Naive thymus-derived CD8-positive, alpha-beta T cell (primary cell): ENCODE measurements at regions not wholly inside any gene's neighbourhood (a gene's known extent, or its start where the extent isn't known, plus 50 kb on each side); places are given as distances from the start of the nearest gene placed in this dataset.

Experiments
- ATAC-seq, 2 donors: fragments of 150-1000 bp; cut with Tn5 transposase in 1 of 2; sonication (Bioruptor Pico), chemical (Tn5 transposase) in 1 of 2; 1 replicate in 1 of 2; 2 replicates in 1 of 2; pipeline ENCODE4 v1.10.0; 2021; ENCODE audit warnings: mild to moderate bottlenecking in 2 of 2, moderate library complexity in 2 of 2
- POLR2A ChIA-PET: fragments of 350-600 bp; sonication (Branson Sonifier 250); formaldehyde crosslinking; loops from one replicate; lab custom pipeline; 2021; ENCODE audit warnings: antibody characterized with exemption; lab: Charles Lee
- DNase-seq, 10 donors: peaks; one replicate each; pipeline versions ENCODE4 v3.0.0 to v3.0.0-alpha.2; 2020 to 2022
- H3K27ac Mint-ChIP-seq, 10 donors: one replicate each; pipeline ENCODE4 v1.8.0; 2020 to 2022; ENCODE audit warnings: mild to moderate bottlenecking in 10 of 10, mixed read lengths in 10 of 10, moderate library complexity in 4 of 10, inconsistent platforms in 1 of 10
- H3K27me3 Mint-ChIP-seq, 5 donors: one replicate each; pipeline ENCODE4 v1.8.0; 2021 to 2022; ENCODE audit warnings: mixed read lengths in 5 of 5
- H3K36me3 Mint-ChIP-seq, 3 donors: one replicate each; pipeline ENCODE4 v1.8.0; 2020 to 2022; ENCODE audit warnings: mixed read lengths in 3 of 3, mild to moderate bottlenecking in 2 of 3, inconsistent platforms in 1 of 3
- H3K4me1 Mint-ChIP-seq, 4 donors: one replicate each; pipeline ENCODE4 v1.8.0; 2021 to 2022; ENCODE audit warnings: mixed read lengths in 4 of 4
- H3K4me3 Mint-ChIP-seq, 10 donors: one replicate each; pipeline ENCODE4 v1.8.0; 2020 to 2022; ENCODE audit warnings: mild to moderate bottlenecking in 10 of 10, mixed read lengths in 10 of 10, moderate library complexity in 6 of 10, inconsistent platforms in 1 of 10
- H3K9me3 Mint-ChIP-seq, 9 donors: one replicate each; pipeline ENCODE4 v1.8.0; 2020 to 2022; ENCODE audit warnings: mixed read lengths in 9 of 9, mild to moderate bottlenecking in 3 of 9, inconsistent platforms in 1 of 9, moderate library complexity in 1 of 9

GRCh38 chr5:68587171-68587570, 371.6 kb downstream of the PIK3R1 start:
- Mint-ChIP-seq H3K4me3 (no peak overlapping the region), H3K36me3 (no peaks in the 10 kb centered on the region), H3K9me3 (peaks cover 0 to 2% (median 0%) of the 10 kb centered on the region in 9 donors), H3K27ac (no peak overlapping the region), H3K4me1 (peaks cover 0 to 13% (median 5%) of the 10 kb centered on the region in 4 donors), H3K27me3 (peaks cover 0 to 2% (median 0%) of the 10 kb centered on the region in 5 donors)
- DNase-seq: no peak
- POLR2A ChIA-PET: no interaction called here
- no peak for ATAC-seq

DNA sequence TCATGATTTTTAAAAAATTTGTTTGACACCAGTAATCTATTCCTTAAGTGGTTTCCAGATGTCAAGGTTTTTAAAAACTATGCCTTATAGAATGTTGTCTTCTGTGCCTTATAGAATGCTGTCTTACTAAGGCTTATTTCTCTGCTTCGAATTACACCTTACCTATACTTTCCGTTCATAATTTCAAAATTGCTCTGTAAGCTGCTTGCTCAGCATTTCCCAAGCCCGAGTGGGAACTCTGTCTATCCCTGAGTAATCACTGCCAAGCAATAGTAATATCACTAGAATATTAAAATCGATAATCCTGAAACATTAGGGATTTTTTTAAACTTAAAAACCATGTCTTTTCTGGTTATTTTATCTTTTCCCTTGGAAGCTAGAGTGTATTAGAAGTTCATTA, 376.3 kb downstream of the PIK3R1 start:
- Mint-ChIP-seq H3K4me1 (no peaks in the 10 kb centered on the region), H3K9me3 (no peaks in the 10 kb centered on the region), H3K4me3 (no peak overlapping the region), H3K36me3 (peaks cover 0 to 4% (median 0%) of the 10 kb centered on the region in 3 donors), H3K27ac (no peak overlapping the region), H3K27me3 (peaks cover 0 to 2% (median 0%) of the 10 kb centered on the region in 5 donors)
- POLR2A ChIA-PET: no interaction called here
- DNase-seq (no peak), ATAC-seq (no peak)

DNA sequence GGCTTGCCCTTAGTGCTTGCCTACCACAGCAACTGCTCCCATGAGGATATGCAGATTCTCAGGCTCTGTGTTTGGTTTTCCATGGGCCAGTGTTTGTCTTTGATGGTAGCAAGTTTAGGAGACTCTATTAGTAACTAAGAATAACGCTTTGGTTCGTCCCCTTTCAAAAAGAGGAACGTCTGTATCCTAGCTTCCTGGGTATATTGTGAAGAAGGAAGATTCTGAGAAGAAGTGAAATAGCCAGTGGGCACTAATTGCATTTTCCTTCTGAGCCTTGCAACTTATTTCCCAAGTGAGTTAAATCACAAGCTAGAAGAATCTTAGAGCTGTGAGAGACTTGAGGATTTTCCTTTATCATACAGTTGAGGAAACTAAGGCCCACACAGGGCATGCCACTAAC, 376.8 kb downstream of the PIK3R1 start:
- Mint-ChIP-seq H3K4me1 (no peaks in the 10 kb centered on the region), H3K27ac (no peak overlapping the region), H3K36me3 (peaks cover 0 to 4% (median 0%) of the 10 kb centered on the region in 3 donors), H3K27me3 (peaks cover 0 to 2% (median 0%) of the 10 kb centered on the region in 5 donors), H3K9me3 (no peaks in the 10 kb centered on the region), H3K4me3 (no peak overlapping the region)
- POLR2A ChIA-PET: no interaction called here
- DNase-seq (no peak), ATAC-seq (no peak)

GRCh38 chr5:68593211-68593671, 377.7 kb downstream of the PIK3R1 start:
- no peak overlapping the region for H3K4me3 Mint-ChIP-seq
- H3K27ac Mint-ChIP-seq: no peak overlapping the region
- peaks cover 0 to 2% (median 0%) of the 10 kb centered on the region in 5 donors for H3K27me3 Mint-ChIP-seq
- no peak for DNase-seq
- no peaks in the 10 kb centered on the region for H3K9me3 Mint-ChIP-seq
- no peak for ATAC-seq
- no peaks in the 10 kb centered on the region for H3K4me1 Mint-ChIP-seq
- POLR2A ChIA-PET: no interaction called here
- peaks cover 0 to 4% (median 0%) of the 10 kb centered on the region in 3 donors for H3K36me3 Mint-ChIP-seq

- DNase-seq (no peak), ATAC-seq (no peak)
- Mint-ChIP-seq H3K27ac (no peak overlapping the region), H3K9me3 (peaks cover 20 to 63% (median 37%) of the 10 kb centered on the region in 9 donors), H3K4me1 (no peaks in the 10 kb centered on the region), H3K27me3 (peaks cover 0 to 5% (median 0%) of the 10 kb centered on the region in 5 donors), H3K4me3 (no peak overlapping the region), H3K36me3 (peaks cover 0 to 43% (median 17%) of the 10 kb centered on the region in 3 donors)
- POLR2A ChIA-PET: no interaction called here
These were observed 397.4 kb downstream of the PIK3R1 start for GRCh38 chr5:68612972-68613371.

DNA sequence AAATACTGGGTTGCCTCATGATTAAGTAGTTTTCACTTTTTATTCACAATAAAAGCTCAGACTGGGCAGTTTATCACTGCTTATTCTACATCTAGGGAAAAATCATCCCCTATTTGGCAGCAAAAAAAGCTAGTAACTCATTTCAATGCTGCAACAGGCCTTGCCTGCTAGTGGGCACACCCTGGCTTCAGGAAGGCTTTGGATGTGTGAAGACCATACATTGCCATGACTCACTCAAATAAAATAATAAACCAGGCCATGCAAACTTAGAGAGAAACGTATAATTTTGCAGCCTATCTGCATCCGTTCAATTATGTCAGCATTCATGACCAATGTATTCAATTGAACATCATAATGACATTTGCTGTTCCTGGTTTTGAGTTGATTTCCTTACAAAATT, 402.9 kb downstream of the PIK3R1 start:
- ATAC-seq (no peak), DNase-seq (no peak)
- H3K4me3 Mint-ChIP-seq: no peak overlapping the region
- POLR2A ChIA-PET: no interaction called here
- no peak overlapping the region for H3K27ac Mint-ChIP-seq
- H3K9me3 Mint-ChIP-seq: peaks cover 4 to 13% (median 9%) of the 10 kb centered on the region in 9 donors
- H3K27me3 Mint-ChIP-seq: peaks cover 0 to 4% (median 0%) of the 10 kb centered on the region in 5 donors
- no peaks in the 10 kb centered on the region for H3K4me1 Mint-ChIP-seq
- peaks cover 0 to 8% (median 1%) of the 10 kb centered on the region in 3 donors for H3K36me3 Mint-ChIP-seq

GRCh38 chr5:68627001-68627400, 411.4 kb downstream of the PIK3R1 start:
- no peaks in the 10 kb centered on the region for H3K9me3 Mint-ChIP-seq
- DNase-seq (no peak), ATAC-seq (no peak)
- H3K27ac Mint-ChIP-seq: no peak overlapping the region
- H3K4me3 Mint-ChIP-seq: no peak overlapping the region
- H3K4me1 Mint-ChIP-seq: no peaks in the 10 kb centered on the region
- H3K27me3 Mint-ChIP-seq: peaks cover 0 to 6% (median 0%) of the 10 kb centered on the region in 5 donors
- POLR2A ChIA-PET: no interaction called here
- H3K36me3 Mint-ChIP-seq: no peaks in the 10 kb centered on the region

DNA sequence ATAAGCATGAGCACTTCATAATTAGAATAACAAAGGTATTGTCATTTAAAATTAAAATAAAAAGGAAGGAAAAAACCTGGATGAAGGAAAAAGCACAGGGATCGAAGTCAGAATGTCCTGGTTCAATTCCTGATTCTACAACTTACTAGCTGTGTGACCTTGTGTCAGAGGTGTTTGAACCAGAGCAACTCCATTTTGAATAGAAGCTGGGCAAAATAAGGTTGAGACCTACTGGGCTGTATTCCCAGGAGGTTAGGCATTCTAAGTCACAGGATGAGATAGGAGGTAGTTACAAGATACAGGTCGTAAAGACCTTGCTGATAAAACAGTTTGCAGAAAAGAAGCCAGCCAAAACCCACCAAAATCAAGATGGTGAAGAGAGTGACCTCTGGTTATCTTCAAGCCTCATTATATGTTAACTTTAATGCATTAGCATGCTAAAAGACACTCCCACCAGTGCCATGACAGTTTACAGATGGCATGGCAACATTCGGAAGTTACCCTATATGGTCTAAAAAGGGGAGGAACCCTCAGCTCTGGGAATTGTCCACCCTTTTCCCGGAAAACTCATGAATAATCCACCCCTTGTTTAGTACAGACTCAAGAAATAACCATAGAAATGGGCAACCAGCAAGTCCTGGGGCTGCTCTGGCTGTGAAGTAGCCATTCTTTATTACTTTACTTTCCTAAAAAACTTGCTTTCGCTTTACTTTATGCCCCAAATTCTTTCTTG, 412.7 kb downstream of the PIK3R1 start:
- Mint-ChIP-seq H3K27me3 (peaks cover 0 to 5% (median 0%) of the 10 kb centered on the region in 5 donors), H3K4me1 (no peaks in the 10 kb centered on the region), H3K4me3 (no peak overlapping the region), H3K36me3 (no peaks in the 10 kb centered on the region), H3K27ac (no peak overlapping the region), H3K9me3 (no peaks in the 10 kb centered on the region)
- DNase-seq (no peak), ATAC-seq (no peak)
- POLR2A ChIA-PET: no interaction called here

- H3K27me3 Mint-ChIP-seq: peaks cover 0 to 5% (median 0%) of the 10 kb centered on the region in 5 donors
- DNase-seq (no peak), ATAC-seq (no peak)
- no peak overlapping the region for H3K4me3 Mint-ChIP-seq
- H3K4me1 Mint-ChIP-seq: peaks cover 0 to under 1% (median 0%) of the 10 kb centered on the region in 4 donors
- no peaks in the 10 kb centered on the region for H3K9me3 Mint-ChIP-seq
- POLR2A ChIA-PET: no interaction called here
- H3K27ac Mint-ChIP-seq: no peak overlapping the region
- H3K36me3 Mint-ChIP-seq: no peaks in the 10 kb centered on the region
These were observed 414.8 kb downstream of the PIK3R1 start for GRCh38 chr5:68630354-68630753.

DNA sequence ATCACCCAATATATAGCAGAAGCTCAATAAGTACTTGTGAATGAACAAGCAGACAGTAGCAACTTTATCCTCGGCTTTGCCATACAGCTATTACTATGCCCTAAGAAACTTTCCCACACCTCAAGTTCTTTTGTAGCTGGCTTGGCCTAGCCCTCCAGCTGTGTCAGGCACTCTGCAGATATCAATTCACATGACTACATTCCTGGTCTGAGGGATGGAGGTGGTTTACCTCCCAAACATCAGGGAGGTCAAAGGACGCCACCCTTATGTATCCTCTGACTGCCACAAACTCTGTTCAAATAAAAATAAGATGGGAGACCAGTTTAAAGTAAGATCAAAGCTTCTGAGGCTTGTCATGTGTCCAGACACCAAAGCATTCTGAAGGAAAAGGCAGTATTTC, 416.3 kb downstream of the PIK3R1 start:
- no peak overlapping the region for H3K4me3 Mint-ChIP-seq
- POLR2A ChIA-PET: no interaction called here

DNA sequence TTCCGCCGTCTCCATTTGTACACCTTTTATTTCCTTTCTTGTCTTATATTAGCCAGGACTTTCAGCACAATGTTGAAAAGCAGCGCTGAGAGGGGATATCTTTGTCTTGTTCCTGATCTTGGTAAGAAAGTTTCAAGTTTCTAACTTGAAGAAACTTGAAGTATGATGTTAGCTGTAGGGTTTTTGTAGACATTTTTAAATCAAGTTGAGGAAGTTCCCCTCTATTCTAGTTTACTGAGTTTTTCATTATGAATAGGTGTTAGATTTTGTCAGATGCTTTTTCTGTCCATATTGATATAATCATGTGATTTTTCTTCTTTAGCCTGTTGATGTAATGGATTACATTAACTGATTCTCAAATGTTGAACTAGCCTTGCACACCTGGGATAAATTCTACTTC, 425.7 kb downstream of the PIK3R1 start:
- no peak overlapping the region for H3K4me3 Mint-ChIP-seq
- ATAC-seq (no peak), DNase-seq (no peak)
- H3K9me3 Mint-ChIP-seq: peaks cover 0 to 5% (median 0%) of the 10 kb centered on the region in 9 donors
- H3K36me3 Mint-ChIP-seq: no peaks in the 10 kb centered on the region
- POLR2A ChIA-PET: no interaction called here
- peaks cover 0 to 1% (median 0%) of the 10 kb centered on the region in 5 donors for H3K27me3 Mint-ChIP-seq
- no peak overlapping the region for H3K27ac Mint-ChIP-seq
- no peaks in the 10 kb centered on the region for H3K4me1 Mint-ChIP-seq

More for the DNA sequence above, 416.3 kb downstream of the PIK3R1 start:
- no peaks in the 10 kb centered on the region for H3K9me3 Mint-ChIP-seq
- peaks cover 0 to 2% (median 0%) of the 10 kb centered on the region in 4 donors for H3K4me1 Mint-ChIP-seq
- DNase-seq (no peak), ATAC-seq (no peak)
- H3K27ac Mint-ChIP-seq: no peak overlapping the region
- no peaks in the 10 kb centered on the region for H3K36me3 Mint-ChIP-seq
- peaks cover 0 to 6% (median 0%) of the 10 kb centered on the region in 5 donors for H3K27me3 Mint-ChIP-seq

GRCh38 chr5:68643064-68643463, 427.5 kb downstream of the PIK3R1 start:
- H3K4me3 Mint-ChIP-seq: no peak overlapping the region
- no peaks in the 10 kb centered on the region for H3K4me1 Mint-ChIP-seq
- no peaks in the 10 kb centered on the region for H3K36me3 Mint-ChIP-seq
- POLR2A ChIA-PET: no interaction called here
- ATAC-seq: no peak
- DNase-seq: no peak
- peaks cover 0 to 1% (median 0%) of the 10 kb centered on the region in 5 donors for H3K27me3 Mint-ChIP-seq
- peaks cover 0 to 5% (median 0%) of the 10 kb centered on the region in 9 donors for H3K9me3 Mint-ChIP-seq
- no peak overlapping the region for H3K27ac Mint-ChIP-seq

DNA sequence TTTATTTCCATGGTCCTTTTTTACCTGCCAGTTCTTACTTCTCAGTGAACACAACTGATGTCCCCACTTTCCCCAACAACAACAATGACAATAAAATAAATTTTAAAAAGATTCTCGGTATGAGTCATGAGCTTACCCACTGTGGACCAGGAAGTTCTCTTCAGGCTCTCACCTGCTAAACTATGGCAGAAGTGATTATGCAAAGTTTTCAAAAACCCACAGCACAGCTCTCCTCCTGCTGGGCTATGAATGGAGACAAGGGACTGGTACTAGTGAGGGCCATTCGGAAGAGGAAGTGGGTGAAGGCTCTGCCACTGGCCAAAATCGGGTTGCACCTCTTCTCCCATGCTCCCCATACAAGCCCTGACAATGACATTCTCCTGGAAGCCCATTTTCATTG, 429.4 kb downstream of the PIK3R1 start:
- no peaks in the 10 kb centered on the region for H3K4me1 Mint-ChIP-seq
- DNase-seq (no peak), ATAC-seq (no peak)
- POLR2A ChIA-PET: no interaction called here
- H3K27ac Mint-ChIP-seq: no peak overlapping the region
- no peaks in the 10 kb centered on the region for H3K36me3 Mint-ChIP-seq
- H3K9me3 Mint-ChIP-seq: peaks cover 0 to 5% (median 0%) of the 10 kb centered on the region in 9 donors
- peaks cover 0 to 1% (median 0%) of the 10 kb centered on the region in 5 donors for H3K27me3 Mint-ChIP-seq
- no peak overlapping the region for H3K4me3 Mint-ChIP-seq
